ENCODE measurements at regions not wholly inside any gene's neighbourhood (a gene's known extent, or its start where the extent isn't known, plus 50 kb on each side); places are given as distances from the start of the nearest gene placed in this dataset.
"Not testable (repeated sequence)": the region's sequence is repeated elsewhere in the genome, so short reads cannot be mapped to it uniquely, and the experiment has no call there.

DNA sequence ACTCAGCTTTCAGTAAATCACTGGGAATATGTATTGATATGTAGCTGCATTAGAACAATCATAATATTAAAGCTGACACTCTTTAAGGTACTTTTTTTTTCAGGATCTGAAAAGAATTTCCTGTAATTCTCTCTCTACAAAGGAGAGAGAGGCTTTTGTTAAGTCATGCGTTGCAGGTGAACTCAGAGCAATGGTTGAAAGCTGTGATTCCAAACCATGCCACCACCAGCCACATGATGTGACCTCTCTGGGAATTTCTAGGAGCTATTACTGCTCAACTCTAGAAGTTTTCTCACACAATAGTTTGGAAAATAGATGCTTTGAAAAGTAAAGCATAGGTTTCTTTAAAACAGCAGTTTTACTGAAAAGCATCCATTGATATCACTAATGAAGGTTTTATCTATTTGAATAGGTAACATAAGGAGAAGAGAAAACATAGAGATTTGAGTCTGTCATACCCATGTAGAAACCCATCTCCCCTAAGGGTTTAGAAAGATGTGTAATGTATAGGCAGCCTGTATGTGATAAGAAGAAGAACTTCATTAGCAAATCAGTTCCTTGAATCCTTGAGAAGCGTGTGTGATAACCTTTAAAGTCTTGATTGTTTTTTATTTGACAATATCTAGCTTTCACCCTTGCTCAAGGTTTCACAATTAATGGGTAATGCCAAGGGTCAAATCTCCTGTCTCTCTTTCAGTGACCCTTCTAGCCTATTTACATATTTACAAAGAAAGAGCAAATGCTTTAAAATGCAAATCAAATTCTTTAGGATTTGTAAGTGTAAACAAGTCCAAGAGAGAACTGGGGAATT is 161.0 kb upstream of the ANKRD50 start:
- no peak for FAIRE-seq

GRCh38 chr4:124872659-124873058 is 160.1 kb upstream of the ANKRD50 start:
- no peak for FAIRE-seq

DNA sequence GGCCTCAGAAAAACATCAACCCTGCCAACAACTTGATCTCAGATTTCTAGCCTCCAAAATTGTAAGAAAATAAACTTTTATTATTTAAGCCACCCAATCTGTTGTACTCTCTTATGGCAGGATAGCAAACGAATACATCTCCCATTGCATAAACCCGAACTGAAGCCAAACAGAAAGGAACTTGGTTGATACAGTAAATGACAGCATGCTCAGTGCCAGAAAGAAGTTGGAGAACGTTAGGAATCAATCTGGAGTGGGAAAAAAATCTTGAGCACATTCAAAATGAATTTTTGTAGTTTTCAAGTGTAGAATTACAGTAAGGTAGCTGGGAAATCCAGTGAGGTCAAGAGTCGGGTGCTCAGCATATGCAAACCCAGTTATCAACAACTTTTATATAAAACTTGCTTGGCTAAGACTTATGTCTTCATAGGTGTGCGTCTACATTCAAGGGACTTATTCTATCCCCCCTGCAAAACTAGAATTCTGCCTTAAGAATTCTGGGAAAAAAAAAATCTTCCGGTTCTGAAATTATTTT is 157.5 kb upstream of the ANKRD50 start:
- FAIRE-seq: no peak

- FAIRE-seq: no peak
Observed at GRCh38 chr4:124868495-124868894, 156.0 kb upstream of the ANKRD50 start.

GRCh38 chr4:124867536-124867935 is 155.0 kb upstream of the ANKRD50 start:
- FAIRE-seq: no peak

DNA sequence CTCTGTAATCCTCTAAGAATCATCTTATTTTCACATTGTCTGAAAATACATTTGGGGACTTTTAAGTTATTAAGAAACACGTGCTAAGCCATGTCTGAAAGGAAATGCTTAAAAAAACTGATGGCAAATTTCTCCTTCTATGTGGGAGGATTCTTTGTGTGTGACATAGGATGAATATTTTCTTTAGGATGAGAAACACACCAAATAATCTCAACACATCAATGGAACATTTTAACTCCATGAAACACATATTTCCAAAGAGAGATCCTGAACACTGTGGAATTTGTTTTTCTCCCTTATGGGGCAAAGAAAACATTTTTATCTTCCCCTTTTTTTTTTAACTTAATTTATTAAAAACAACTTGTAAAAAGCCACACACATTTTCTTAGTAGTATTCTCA is 153.8 kb upstream of the ANKRD50 start:
- FAIRE-seq: no peak

DNA sequence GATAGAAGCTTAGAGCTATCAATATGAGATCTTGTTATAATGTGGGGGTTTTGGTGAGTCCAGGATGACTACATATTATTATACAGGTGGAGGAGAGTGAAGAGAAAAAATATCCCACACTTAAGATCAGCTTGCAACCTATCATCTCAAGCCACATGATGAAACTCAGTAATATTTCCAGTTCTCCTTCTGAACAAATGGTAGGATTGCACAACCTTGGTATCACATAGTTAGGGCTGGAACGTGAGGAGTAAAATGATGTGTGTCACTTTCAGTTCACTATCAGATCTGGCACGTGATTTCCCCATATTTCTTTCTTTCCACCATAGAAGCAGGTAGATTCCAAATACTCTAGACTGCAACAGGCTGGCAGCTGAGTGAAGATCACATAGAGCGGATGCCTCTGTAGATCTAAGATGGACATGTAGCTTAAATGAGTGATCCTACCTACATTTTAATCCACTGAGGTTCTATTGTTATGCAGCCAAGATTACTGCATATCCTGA is 150.6 kb upstream of the ANKRD50 start:
- FAIRE-seq: no peak

DNA sequence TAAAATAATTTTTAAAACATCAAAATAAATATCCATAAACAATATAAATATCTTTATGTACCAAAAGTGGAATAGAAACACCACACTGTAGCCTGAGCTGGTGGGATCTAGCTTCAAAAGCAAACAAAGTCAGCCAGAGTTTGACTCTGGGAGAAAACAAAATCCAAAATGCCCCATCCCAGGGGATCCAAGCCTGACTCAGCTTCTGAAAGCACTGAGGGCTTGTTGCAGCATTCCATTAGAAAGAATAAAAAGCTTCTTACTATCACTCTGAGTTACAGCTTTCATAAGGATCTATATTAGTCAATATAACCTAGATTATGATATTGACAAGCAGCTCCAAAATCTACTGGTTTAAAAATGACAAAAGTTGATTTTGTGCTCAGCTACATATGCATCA is 149.7 kb upstream of the ANKRD50 start:
- no peak for FAIRE-seq

DNA sequence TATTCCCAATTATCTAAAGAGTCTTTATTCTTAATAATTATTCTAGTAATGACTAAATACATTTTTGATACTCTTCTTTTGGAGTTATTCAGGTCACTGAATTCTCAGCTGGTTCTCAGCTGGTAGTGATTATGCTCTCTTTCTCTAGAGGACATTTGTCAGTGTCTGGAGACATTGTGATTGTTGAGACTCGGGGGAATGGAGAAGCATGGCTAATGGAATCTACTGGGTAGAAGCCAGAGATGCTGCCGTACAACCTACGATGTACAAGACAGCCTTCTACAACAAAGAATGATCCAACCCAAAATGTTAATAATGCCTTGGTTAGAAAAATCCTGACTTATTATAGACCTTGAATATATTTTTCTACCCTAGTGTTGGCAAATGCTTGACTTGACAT is 149.2 kb upstream of the ANKRD50 start:
- no peak for FAIRE-seq

GRCh38 chr4:124854968-124855367 is 142.4 kb upstream of the ANKRD50 start:
- FAIRE-seq: no peak

GRCh38 chr4:124851741-124852140 is 139.2 kb upstream of the ANKRD50 start:
- FAIRE-seq: no peak

GRCh38 chr4:124846306-124846705 is 133.8 kb upstream of the ANKRD50 start:
- FAIRE-seq: no peak

- no peak for FAIRE-seq
Observed at GRCh38 chr4:124839786-124840390, 127.4 kb upstream of the ANKRD50 start.

DNA sequence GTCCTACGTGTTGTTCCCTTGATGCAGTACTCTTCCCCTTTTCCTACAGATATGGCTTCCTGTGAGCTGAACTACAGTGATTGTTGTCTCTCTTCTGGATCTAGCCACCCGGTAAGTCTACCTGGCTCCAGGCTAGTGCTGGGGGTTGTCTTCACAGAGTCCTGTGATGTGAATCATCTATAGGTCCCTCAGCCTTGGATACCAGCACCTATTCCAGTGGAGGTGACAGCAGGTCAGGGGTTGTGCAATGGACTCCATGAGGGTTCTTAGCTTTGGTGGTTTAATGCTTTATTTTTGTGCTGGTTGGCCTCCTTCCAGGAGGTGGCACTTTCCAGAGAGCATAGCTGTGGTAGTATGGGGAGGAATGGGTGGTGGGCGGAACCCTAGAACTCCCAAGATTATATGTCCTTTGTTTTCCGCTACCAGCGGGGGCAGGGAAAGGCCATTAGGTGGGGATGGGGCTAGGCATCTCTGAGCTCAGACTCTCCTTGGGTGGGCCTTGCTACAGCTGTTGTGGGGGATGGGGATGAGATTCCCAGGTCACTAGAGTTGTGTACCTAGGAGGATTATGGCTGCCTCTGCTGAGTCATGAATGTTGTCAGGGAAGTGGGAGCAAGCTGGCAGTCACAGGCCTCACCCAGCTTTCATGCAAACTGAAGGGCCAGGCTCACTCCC is 121.4 kb upstream of the ANKRD50 start:
- no peak for FAIRE-seq

DNA sequence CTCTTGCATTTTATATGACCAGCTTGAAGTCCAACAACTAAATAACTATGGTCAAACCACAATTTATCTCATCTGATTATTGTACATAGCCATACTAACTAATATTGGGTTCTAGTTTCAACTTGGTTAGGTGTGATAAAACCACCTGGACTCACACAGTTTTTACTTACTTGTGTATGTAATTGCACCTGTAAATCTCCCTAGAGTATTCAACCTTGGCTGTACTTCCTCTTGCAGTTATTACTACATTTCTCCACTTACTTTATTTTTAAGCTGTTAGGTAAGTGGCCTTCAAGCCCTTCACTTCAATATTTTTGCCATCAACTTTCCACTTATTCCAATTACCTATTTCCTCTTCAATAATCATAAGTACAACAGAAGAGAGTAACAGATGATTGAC is 115.8 kb upstream of the ANKRD50 start:
- FAIRE-seq: no peak

DNA sequence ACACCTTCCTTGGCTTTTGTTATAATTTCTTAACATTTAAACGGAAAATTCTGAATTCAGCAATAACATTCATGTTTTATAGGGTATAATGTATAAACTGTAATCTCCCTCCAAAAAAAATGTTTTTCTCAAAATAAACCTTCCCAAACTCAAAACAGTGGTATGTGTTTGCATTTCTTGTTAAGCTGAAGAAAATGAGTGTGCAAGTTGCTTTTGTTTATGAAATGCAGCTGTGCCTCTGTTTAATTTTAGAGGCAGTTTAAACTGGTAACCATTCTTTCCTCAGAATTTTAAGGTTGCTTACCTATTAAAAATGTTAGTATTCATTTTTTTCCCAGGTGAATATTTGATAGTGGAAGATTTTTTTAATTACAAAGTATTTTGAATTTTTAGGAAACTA is 105.0 kb upstream of the ANKRD50 start:
- peak; percentile 41 for FAIRE-seq

DNA sequence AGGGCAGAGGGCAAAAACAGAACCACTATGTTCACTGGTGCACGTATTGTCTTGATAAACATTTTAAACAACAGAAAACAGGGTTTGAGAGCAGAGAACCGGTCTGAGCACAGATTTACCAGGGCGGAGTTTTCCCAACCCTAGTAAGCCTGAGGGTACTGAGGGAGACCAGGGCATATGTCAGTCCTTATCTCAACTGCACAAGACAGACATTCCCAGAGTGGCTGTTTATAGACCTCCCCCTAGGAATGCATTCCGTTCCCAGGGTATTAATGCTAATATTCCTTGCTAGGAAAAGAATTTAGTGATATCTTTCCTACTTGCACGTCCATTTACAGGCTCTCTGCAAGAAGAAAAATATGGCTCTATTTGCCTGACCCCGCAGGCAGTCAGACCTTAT is 99.7 kb upstream of the ANKRD50 start:
- FAIRE-seq: not testable (repeated sequence)

- peak; percentile 43 for FAIRE-seq
Observed at GRCh38 chr4:124810827-124811226, 98.3 kb upstream of the ANKRD50 start.

DNA sequence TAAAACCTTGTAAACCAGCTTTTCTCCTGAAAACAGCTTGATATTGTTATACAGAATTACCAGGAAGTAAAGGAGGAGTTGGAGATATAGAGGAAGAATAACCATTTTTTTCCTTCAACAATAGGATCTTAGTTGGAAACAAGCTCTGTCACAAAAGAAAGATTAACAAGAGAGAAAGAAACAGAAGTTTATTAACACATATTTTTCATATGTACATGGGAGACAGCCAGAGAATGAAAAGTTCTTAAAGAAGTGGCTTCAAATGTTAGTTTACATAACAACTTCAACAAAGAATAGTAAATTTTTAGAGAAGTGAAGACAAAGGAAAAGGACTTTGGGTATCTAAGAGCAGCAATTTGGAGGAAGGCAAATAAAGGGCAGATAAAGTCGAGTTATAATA is 94.9 kb upstream of the ANKRD50 start:
- no peak for FAIRE-seq

DNA sequence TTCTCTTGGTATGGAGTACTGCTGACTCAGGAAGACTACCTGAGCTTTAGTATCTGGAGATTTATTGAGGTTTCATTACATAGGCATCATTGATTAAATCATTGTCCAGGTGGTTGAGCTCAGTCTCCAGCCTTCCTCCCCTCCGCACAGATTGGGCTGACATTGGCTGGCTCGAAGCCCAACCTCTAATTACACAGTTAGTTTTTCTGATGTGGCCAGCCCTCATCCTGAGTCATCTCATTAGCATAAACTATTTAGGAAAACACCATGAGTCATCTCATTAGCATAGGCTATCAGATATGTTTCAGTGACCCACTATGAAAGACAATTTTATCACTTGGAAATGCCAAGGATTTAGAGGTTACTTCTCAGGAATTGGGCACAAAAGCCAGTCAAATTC is 93.9 kb upstream of the ANKRD50 start:
- FAIRE-seq: no peak

GRCh38 chr4:124804584-124804983 is 92.1 kb upstream of the ANKRD50 start:
- FAIRE-seq: no peak

GRCh38 chr4:124804041-124804440 is 91.5 kb upstream of the ANKRD50 start:
- FAIRE-seq: no peak

GRCh38 chr4:124803641-124804040 is 91.1 kb upstream of the ANKRD50 start:
- FAIRE-seq: no peak

DNA sequence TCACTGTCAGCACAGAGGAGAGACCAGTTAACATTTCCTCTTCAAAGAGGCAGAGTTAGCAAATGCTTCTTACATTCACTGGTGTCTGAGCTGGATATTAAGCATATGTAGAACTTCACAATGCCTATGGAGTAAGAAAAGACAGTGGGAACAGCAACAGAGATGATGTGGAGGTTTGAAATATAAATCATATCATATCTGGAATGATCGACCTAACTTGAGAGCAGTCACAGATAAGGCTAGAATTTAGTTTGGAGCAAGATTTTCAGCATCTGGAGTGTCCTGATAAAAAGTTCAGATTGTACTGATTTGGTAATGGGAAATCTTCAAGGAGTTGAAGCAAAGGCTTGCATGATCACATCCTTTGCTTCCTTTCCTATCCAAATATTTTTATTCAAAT is 90.5 kb upstream of the ANKRD50 start:
- no peak for FAIRE-seq
